HuH-7.5 (cell line): ENCODE measurements at regions not wholly inside any gene's neighbourhood (a gene's known extent, or its start where the extent isn't known, plus 50 kb on each side); places are given as distances from the start of the nearest gene placed in this dataset.
"Not testable (repeated sequence)": the region's sequence is repeated elsewhere in the genome, so short reads cannot be mapped to it uniquely, and the experiment has no call there.

Source experiments
- DNase-seq: peaks from one replicate; pipeline ENCODE4 v3.0.0; 2011; ENCODE audit warnings: low spot score

DNA sequence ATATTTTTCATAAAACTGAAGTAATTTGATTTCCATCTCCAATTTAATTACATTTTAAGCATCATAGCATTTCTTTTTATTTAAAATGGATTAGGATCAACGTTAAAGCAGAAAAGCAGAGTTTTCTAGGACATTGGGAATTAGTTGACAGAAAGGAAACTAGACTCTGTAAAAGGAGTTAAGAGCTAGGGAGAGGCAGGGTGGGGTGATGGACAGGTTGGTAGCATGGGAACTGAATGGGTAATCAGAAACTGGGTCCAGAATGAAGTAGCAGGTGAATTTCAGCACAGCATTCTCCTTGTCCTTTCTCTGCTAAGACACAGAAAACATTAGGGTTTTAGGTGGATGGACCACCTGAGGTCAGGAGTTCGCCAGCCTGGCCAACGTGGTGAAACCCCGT, 97.6 kb downstream of the ANAPC4 start:
- no peak for DNase-seq

DNA sequence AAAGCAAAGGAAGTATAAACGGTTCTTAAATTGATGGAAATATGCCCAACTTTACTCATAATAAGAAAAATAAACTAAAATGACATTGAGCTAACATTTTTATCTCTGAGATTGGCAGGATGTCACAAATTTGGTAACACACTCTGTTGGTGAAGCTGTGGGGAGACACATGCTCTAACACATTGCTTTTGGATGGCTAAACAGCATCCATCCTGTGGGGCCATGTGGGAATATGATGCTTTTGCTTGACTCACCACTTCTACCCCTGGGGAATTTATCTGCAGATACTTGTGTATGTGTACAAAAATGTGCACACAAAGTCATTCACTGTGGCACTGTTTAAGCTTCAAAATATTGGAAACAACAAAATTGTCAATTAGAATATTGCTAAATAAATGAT, 100.2 kb downstream of the ANAPC4 start:
- DNase-seq, result no peak

DNA sequence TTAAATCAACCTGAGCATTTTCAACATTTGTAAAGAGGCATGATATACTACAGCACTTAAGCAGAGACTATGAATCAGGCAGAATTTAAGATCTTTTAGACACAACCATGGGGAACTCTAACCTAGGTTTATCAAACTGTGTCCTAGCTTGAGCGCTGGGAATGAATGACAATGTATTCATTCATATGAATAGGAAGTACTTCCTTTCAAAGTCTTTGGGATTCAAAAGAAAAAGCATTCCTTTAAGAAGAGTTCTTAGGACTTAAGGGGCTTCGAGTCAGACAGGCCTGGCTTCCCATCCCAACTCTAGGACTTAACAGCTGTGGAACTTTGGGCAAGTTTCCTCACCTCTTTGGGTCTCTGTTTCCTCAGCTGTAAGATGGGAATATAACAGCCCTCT, 104.6 kb downstream of the ANAPC4 start:
- no peak for DNase-seq

DNA sequence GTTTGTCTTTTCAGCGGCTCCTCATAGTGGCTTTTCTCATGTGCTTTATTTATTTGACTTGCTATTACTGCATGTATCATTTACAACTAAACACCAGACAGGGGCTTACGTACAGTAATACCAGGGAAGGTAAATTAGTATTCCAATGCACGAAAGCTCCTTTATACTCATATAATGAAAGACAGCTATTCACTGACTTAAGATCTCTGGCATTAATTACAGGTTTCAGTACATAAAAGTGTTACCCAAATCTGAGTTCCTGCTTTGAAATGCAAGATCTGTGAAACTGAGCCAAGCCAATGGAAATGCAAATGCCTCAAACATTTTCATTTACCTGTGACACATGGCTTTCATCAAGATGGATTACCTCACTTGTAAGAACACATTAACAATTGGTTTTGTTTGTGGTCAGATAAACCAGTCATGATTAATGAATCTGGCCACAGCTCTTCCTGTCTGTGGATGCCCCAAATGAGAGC, 107.2 kb downstream of the ANAPC4 start:
- DNase-seq, result no peak

DNA sequence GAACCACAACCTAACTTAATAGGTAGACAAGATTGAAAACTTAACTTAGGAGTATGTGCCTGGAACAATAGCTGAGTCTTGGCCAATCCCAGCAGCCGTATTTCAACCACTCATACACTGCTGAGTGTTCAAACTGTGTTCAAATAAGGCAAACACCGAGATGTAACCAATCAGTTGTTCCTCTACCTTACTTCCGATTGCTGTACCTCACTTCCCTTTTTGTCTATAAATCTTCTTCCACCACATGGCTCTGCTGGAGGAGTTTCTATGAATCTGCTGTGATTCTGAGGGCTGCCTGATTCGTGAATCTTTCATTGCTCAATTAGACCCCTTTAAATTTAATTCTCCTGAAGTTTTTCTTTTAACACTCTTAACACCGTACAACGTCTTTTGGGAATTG, 108.0 kb downstream of the ANAPC4 start:
- DNase-seq, result no peak

- DNase-seq, result no peak
Observed at GRCh38 chr4:25486171-25486570, 109.1 kb downstream of the ANAPC4 start.

- DNase-seq, result no peak
Observed at GRCh38 chr4:25487155-25487554, 110.1 kb downstream of the ANAPC4 start.

DNA sequence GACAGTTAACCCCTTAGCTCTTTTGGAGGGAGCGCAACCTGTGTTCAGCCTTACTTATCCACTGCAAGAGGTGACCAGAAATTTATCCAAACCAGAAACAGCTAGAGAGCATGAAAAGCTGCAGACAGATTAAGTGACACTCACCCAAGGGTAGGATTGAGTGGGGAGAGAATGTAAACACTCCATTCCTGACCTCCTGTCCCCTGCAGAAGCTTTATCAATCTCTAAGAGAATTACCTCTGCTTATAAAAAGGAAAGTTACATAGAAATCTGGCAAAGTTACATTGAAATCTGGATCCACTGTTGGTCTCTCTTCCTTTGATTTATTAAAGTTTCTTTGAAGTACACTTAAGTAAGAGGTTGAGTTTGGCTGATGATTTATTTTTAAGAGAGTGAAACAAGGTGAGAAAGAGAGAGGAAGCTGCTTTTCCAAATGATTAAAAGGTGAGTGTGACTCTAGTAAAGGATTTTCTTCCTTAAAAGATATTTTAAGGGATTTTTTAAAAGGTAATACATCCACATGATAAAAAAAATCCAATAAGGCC, 112.3 kb downstream of the ANAPC4 start:
- no peak for DNase-seq

- no peak for DNase-seq
Observed at GRCh38 chr4:25493466-25493865, 116.4 kb downstream of the ANAPC4 start.

- DNase-seq, result no peak
Observed at GRCh38 chr4:25494166-25494565, 117.1 kb downstream of the ANAPC4 start.

DNA sequence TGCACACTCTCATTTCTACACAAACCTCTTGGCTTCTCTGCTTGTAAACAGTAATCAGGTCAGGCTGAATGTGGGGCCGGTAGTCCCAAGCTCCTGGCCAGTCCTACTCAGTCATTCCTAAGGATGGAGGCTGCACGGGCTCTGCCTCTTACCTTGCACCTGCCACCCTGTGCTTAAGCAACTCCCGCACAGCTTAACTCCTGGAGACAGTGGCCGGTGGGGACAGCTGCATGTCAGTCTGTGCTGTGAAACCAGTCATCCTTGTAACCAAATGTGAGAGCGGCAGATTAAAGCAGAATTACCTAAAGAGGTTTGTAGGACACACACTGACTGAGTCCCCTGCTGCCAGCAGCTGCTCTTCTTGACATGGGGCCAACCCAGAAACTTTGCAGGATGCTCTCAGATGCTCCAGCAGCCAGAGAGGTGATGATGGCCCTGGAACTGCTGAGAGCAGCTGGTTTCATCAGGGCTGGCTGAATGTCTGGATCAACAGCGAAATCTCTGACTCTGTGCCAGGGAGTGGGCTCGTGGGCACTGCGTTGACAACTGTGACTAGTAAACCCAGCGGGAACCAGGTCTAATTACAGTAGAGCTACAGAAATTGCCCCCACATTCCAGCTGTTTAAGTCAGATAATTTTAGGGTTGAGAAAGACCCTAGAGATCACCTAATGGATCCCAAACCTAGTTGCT, 123.7 kb downstream of the ANAPC4 start:
- DNase-seq, result no peak

- no peak for DNase-seq
Observed at GRCh38 chr4:25502115-25502514, 125.1 kb downstream of the ANAPC4 start.

- DNase-seq, result no peak
Observed at GRCh38 chr4:25503779-25504178, 126.7 kb downstream of the ANAPC4 start.

DNA sequence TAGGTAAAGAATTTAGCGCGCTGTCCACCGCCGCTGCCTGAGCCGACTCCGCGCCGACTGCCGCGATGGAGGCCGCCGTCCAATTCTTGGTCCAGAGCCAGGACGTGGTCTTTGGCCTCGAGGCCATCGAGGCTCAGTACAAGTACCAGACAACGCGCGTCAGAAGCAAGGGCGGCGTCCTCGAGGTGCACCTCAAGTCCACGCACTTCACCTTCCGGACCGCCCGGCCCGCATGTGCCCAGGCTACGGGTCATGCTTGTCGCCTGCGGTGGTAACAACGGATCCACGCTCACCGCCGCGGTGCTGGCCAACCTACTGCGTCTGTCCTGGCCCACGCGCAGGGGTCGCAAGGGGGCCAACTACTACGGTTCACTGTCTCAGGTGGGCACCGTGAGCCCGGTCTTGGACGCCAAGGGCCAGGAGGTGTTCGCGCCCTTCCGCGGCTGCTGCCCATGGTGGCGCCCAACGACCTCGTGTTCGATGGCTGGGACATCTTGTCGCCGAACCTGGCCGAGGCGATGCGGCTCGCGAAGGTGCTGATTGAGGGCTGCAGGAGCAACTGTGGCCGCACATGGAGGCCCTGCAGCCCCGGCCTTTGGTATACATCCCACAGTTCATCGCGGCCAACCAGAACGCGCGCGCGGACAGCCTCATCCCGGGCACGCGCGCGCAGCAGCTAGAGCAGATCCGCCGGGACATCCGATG, 128.0 kb downstream of the ANAPC4 start:
- no peak for DNase-seq

GRCh38 chr4:25505637-25505991, 128.6 kb downstream of the ANAPC4 start:
- no peak for DNase-seq

GRCh38 chr4:25506032-25506571, 129.0 kb downstream of the ANAPC4 start:
- DNase-seq, result no peak

DNA sequence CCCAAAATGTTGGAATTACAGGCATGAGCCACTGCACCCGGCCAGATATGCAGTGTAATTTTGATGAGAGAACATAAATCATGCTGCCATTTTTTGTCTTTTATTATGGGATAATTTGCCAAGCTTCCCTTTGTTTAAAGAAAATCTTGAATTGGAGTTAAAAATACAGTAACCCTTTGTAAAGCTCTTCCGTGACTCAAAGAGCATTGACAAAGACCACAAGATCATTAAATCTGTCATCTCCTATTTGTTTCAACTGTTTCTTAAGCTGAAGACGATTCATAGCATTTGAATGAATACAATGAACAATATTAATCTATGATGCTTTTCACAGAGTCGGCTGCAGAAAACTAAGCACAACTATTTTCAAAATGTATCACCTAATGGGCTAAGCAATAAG, 132.6 kb downstream of the ANAPC4 start:
- DNase-seq, result no peak

- DNase-seq, result not testable (repeated sequence)
Observed at GRCh38 chr4:25511823-25512222, 134.8 kb downstream of the ANAPC4 start.

- no peak for DNase-seq
Observed at GRCh38 chr4:25513814-25514213, 136.8 kb downstream of the ANAPC4 start.

DNA sequence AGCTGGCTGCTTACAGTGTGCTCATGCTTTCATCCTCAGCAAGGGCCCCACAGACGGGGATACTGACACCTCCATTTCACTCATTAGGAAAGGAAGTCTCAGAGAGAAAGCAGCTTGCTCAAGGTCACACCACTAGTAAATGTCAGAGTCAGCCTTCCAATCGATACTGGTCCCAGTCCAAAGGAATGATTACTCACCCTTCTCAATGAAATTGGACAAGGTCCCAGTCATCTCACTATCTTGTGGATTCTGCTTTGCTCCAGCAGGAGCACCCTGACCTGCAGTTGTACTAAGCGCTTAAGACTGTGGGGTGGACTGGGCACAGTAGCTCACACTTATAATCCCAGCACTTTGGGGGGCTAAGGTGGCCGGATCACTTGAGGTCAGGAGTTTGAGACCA, 132.2 kb upstream of the SLC34A2 start:
- peak; percentile 39 for DNase-seq

DNA sequence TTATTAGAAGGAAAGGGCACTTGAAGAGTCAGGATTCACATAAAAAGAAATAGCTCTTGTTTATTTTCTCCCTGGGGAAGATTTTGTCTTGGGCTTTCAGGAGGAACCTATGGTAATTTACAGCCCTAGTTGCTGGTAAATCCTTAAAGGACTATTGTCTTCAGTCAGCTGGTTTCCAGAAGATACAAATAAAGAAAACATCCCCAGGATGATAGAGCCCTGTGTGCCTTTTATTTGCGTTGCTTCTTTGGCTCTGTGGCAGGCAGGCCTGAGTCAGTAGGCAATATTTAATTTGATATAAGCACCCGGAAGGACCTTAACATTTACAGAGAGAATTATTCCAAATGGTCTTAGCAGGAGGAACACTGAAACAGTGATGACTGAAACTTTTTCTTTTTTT, 131.0 kb upstream of the SLC34A2 start:
- no peak for DNase-seq

DNA sequence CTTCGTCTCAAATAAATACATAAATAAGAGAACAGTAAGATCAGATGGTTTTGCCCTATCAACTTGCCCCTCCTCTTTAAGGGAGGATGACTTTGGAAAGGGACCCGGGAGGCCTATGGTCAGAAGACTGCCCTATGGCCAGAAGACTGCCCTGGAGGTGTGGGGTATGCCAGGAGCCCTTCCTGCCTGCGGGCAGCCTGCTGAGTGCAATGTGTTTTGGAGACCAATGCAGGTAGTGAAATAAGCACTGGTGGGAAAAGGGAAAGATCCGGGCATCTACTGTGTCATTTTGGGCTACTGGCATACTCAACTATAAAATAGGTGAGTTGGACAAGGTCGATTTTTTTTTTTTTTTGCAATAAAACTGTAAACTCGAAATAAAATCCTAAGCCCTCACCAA, 129.8 kb upstream of the SLC34A2 start:
- DNase-seq, result no peak

- DNase-seq, result peak; percentile 49
Observed at GRCh38 chr4:25527034-25527433, 128.6 kb upstream of the SLC34A2 start.
